VCaP (cell line): ENCODE measurements at regions not wholly inside any gene's neighbourhood (a gene's known extent, or its start where the extent isn't known, plus 50 kb on each side); places are given as distances from the start of the nearest gene placed in this dataset.

Experiments
- H3K27ac ChIP-seq: fragments of 450-650 bp; 2 replicates; pipeline ENCODE4 v1.5.1; 2017
- TF ChIP-seq, protein P1 (sequence below): fragments of 450-650 bp; conservative IDR thresholded peaks from 2 replicates; pipeline ENCODE4 v1.5.1; 2017; ENCODE audit warnings: mild to moderate bottlenecking, moderate library complexity

- TF ChIP-seq, protein P1, sequence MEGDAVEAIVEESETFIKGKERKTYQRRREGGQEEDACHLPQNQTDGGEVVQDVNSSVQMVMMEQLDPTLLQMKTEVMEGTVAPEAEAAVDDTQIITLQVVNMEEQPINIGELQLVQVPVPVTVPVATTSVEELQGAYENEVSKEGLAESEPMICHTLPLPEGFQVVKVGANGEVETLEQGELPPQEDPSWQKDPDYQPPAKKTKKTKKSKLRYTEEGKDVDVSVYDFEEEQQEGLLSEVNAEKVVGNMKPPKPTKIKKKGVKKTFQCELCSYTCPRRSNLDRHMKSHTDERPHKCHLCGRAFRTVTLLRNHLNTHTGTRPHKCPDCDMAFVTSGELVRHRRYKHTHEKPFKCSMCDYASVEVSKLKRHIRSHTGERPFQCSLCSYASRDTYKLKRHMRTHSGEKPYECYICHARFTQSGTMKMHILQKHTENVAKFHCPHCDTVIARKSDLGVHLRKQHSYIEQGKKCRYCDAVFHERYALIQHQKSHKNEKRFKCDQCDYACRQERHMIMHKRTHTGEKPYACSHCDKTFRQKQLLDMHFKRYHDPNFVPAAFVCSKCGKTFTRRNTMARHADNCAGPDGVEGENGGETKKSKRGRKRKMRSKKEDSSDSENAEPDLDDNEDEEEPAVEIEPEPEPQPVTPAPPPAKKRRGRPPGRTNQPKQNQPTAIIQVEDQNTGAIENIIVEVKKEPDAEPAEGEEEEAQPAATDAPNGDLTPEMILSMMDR = peak; percentile 75
Observed at GRCh38 chr2:187138265-187138664, 289.3 kb upstream of the ZSWIM2 start.

GRCh38 chr2:187136646-187137045, 287.7 kb upstream of the ZSWIM2 start:
- TF ChIP-seq, protein P1 = no peak
- no peak overlapping the region for H3K27ac ChIP-seq

More at GRCh38 chr2:187138265-187138664, 289.3 kb upstream of the ZSWIM2 start:
- H3K27ac ChIP-seq = no peak overlapping the region

DNA sequence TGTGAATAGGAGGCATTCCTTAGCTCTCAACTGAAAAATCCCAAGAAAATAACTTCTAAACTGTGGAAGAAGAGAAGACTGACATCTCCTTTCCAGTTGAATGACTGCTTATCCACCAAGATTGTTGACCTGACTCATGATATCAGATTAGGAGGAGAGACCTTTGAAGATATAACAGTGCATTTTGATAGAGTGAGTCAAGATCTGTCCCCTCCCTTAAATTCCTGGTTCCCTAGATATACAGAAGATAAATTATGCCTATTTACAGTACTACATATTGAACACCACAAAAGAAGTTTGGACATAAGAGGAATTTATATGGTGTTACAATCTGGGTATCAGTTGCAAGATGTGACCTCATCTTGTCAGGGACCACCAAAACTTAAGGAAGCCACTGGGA, 285.3 kb upstream of the ZSWIM2 start:
- H3K27ac ChIP-seq = no peak overlapping the region
- TF ChIP-seq, protein P1 = no peak

- TF ChIP-seq, protein P1 = no peak
- H3K27ac ChIP-seq = no peak overlapping the region
Observed at GRCh38 chr2:187129868-187130267, 280.9 kb upstream of the ZSWIM2 start.

DNA sequence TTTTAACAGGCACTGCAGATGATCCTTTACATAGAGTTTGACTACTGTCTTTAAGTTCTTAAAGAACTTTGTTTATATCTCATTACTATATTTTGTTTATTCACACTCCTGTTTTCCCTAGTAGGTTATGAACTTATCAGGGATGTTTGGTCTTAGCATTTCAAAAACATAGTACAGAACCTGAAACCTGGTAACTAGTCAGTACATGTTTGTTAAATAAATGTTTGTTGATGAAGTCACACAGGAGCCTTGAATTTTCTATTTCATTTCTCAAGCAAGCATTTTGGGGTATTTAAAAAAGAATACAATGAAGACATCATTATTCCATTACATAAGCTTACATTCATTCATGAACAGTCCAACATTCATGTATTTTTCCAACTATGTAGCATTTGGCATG, 280.3 kb upstream of the ZSWIM2 start:
- H3K27ac ChIP-seq = no peak overlapping the region
- TF ChIP-seq, protein P1 = no peak

GRCh38 chr2:187126247-187127005, 277.5 kb upstream of the ZSWIM2 start:
- TF ChIP-seq, protein P1 = no peak
- no peak overlapping the region for H3K27ac ChIP-seq

DNA sequence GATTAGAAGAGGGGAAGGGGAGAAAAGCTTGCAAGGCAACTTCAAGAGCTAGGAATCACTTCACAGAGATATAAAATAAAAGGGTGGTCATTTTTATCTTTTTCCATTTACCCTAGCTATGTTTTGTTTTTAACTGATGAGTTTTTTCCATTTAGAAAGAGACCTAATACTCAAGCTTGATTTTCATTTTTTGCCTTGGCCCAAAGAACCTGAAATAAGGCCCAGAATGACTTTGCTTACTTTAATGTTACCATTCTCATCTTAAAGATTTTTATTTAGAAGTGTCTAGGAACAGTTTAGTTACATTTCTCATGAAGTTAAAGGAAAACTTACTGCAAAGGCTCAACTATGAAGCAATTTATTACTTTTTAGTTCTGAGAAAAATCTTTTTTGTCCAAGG, 276.3 kb upstream of the ZSWIM2 start:
- TF ChIP-seq, protein P1 = no peak
- H3K27ac ChIP-seq = no peak overlapping the region
